ENCODE measurements at regions not wholly inside any gene's neighbourhood (a gene's known extent, or its start where the extent isn't known, plus 50 kb on each side); places are given as distances from the start of the nearest gene placed in this dataset.
"Not testable (repeated sequence)": the region's sequence is repeated elsewhere in the genome, so short reads cannot be mapped to it uniquely, and the experiment has no call there.

- DNase-seq (ENCODE audit: low read depth in 2 of 2) = not testable (repeated sequence)
Observed at GRCh38 chr16:65735615-65736014, 613.8 kb upstream of the CDH11 start.

GRCh38 chr16:65733721-65734120 is 611.9 kb upstream of the CDH11 start:
- DNase-seq (ENCODE audit: low read depth in 2 of 2) = no peak

DNA sequence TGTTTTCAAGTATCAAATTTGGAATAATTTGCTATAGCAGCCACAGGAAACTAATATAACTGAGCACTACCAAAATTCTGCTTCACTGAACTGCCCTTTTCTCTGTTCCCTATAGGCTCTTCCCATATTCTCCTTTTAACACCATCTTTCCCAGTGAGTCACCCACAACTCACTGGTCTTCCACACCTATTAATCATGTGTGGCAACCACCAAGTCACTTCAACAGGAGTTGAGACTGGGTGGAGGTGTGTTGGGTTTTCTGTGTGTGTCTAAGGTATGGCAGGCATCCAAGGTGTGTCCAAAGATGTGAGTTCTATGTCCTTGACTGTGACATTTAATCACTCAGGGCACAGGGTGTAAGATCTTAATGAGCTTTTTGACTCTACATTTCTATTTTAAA is 610.0 kb upstream of the CDH11 start:
- no peak for DNase-seq (ENCODE audit: low read depth in 2 of 2)

DNA sequence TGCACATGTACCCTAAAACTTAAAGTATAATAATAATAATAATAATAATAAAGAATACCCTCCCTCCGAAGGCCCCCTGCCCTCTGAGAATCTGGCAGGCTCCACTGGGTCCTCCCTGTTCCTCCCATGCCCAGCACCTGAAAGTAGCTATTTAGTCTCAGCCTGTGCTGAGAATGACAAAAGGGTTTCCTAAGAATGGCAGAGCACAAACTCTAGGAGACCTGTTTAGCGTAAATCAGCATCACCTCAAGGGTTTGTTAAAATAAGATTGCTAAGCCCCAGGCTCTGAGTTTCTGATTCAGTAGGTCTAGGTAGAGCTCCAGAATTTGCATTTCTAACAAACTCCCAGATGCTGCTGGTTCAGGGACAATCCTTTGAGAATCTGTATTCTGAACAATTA is 606.8 kb upstream of the CDH11 start:
- no peak for DNase-seq (ENCODE audit: low read depth in 2 of 2)

DNA sequence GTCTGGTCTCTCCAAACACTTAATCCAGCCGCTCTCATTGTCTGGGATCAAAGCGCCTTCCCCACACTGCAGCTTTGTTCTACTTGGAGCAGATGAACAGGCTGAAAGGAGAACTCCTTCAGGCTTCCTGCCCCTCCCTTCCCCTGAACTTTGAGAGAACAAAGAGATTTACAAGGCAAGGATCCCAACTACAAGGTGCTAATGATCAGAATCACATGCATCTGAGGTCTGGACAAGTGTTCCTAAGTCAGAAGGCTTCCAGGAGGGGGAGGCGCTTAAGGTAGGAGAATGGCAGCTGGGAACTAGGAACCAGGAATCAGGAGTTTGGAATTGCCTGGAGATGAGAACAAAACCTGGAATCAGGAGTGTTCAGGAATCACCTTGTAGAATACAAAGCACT is 606.3 kb upstream of the CDH11 start:
- DNase-seq (ENCODE audit: low read depth in 2 of 2) = no peak

DNA sequence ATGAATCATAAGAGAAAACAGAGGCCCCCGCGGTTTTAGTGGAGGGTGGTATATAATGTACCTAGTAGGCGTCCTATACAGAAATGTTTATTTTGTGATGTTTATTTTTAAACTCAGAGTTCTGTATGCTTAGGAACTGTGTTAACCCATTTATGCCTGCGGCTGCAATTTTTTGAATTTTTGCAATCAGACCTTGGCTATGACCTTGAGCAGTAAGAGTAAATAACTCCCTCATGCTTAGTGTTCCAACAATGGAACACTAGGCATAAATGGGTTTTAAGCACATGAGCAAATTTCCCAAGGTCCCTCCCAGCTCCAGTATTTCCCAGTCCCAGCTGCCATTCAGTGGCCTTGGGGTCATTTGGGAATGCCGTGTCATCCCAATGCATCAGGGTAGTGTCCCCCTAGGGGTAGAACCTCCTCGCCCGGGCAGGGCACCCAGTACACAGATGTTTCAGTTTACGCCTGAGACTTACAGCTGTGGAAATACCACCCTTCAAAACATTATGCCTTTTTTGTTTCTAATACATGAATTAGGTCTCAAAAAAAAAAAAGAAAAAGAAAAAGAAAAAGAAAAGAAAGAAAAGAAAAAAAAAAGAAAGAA is 605.8 kb upstream of the CDH11 start:
- DNase-seq (ENCODE audit: low read depth in 2 of 2) = no peak

- no peak for DNase-seq (ENCODE audit: low read depth in 2 of 2)
Observed at GRCh38 chr16:65725156-65725845, 603.4 kb upstream of the CDH11 start.

GRCh38 chr16:65722429-65722828 is 600.6 kb upstream of the CDH11 start:
- no peak for DNase-seq (ENCODE audit: low read depth in 2 of 2)

GRCh38 chr16:65717846-65718245 is 596.0 kb upstream of the CDH11 start:
- DNase-seq (ENCODE audit: low read depth in 2 of 2) = no peak

DNA sequence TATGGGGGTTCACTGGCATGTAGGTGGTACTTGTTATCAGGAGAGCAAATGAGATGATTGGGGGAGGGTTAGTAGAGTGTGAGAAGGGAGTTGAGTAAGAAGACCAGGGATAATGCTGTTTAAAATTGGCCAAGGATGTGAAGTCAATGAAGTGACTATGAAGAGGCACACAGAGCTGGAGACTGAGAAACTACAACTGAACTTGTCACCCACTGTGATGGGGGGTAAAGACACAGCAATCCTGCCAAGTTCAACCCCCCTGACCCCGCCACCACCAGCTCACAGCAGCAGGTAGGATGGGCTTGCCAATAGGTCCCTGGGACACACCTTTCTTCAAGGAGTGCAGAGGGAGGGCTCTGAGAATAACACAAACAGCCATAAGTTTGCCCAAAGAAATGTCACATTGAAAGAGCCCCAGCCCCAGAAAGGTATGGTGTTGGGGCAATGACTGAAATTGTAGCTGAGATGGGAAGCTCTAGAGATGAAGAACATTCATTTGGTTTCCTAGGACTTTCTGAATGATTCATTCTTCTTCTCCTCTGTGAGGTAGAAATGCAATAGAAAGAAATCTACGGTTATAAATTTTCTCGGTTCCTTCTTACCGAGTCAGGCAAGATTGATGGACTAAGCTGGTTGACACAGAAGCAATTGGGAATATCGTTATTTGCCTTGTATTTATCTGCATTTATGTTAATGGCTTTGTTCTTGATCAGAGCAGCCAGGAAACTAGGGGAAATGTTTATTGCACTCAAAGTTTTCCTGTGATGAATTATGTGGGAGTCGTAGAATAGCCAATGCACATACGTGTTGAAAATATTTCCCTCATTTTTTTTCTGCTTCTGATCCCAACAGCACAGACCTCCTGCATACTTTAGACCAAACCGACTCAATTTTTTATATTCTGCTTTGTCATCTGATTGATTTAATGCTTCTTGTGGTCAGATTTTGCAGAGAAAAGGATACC is 595.2 kb upstream of the CDH11 start:
- no peak for DNase-seq (ENCODE audit: low read depth in 2 of 2)

- no peak for DNase-seq (ENCODE audit: low read depth in 2 of 2)
Observed at GRCh38 chr16:65713181-65713808, 591.4 kb upstream of the CDH11 start.

- DNase-seq (ENCODE audit: low read depth in 2 of 2) = no peak
Observed at GRCh38 chr16:65710107-65710506, 588.2 kb upstream of the CDH11 start.

DNA sequence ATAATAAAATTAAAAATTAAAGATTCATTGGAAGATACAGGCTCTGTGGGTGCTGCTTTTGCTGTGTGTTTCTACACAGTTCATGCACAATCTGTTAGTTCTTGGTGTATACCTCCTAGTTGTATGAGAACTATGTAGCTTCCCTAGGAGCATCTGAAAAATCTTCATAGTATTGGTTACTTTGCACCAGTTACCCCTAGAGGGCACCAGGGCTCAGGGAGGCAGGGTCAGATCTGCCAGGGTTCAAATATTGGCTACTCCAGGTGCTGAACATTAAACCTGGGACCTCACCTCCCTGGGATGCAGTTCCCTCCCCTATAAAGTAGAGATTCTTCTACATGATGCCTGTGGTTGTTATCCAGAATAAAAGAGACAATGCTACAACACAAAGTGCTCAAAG is 583.0 kb upstream of the CDH11 start:
- DNase-seq (ENCODE audit: low read depth in 2 of 2) = no peak

- DNase-seq (ENCODE audit: low read depth in 2 of 2) = no peak
Observed at GRCh38 chr16:65702707-65703402, 581.0 kb upstream of the CDH11 start.

- DNase-seq (ENCODE audit: low read depth in 2 of 2) = no peak
Observed at GRCh38 chr16:65700596-65700995, 578.7 kb upstream of the CDH11 start.

- DNase-seq (ENCODE audit: low read depth in 2 of 2) = no peak
Observed at GRCh38 chr16:65698791-65699321, 577.0 kb upstream of the CDH11 start.

DNA sequence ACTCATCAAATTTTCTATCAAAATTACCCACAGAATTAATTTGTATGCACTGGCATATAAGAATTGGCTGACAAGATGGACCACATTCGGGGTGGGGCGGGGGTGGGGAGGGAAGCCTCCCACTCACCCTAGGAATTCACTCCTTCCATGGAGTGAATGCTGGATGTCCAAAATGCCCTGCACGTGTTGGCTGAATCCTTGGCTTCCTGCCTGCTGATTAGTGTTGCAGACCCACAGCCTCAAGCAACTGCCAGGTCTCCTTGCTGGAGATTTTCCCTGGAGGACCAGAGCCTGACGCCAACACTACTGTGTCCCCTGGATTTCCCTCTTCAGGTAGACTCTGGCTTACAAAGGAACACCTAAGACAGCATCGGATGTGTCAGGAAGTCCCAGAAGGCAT is 575.7 kb upstream of the CDH11 start:
- DNase-seq (ENCODE audit: low read depth in 2 of 2) = no peak

GRCh38 chr16:65697065-65697464 is 575.2 kb upstream of the CDH11 start:
- DNase-seq (ENCODE audit: low read depth in 2 of 2) = no peak

DNA sequence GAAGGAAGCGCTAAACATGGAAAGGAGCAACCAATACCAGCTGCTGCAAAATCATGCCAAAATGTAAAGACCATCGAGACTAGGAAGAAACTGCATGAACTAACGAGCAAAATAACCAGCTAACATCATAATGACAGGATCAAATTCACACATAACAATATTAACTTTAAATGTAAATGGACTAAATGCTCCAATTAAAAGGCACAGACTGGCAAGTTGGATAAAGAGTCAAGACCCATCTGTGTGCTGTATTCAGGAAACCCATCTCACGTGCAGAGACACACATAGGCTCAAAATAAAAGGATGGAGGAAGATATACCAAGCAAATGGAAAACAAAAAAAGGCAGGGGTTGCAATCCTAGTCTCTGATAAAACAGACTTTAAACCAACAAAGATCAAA is 570.0 kb upstream of the CDH11 start:
- not testable (repeated sequence) for DNase-seq (ENCODE audit: low read depth in 2 of 2)

DNA sequence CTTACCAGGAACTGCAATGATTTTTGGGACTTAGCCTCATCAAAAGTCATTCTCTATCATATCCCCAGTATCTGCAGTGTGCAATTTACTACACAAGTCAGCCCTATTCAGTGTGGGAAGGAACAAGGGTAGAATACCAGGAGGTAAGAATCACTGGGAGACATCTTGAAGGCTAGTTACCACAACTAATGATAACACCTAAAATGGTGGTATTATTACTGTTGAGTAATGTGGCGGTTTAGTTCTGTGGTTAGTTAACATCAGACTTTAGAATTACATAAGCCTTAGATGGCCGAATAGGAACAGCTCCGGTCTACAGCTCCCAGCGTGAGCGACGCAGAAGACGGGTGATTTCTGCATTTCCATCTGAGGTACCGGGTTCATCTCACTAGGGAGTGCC is 567.9 kb upstream of the CDH11 start:
- DNase-seq (ENCODE audit: low read depth in 2 of 2) = no peak

DNA sequence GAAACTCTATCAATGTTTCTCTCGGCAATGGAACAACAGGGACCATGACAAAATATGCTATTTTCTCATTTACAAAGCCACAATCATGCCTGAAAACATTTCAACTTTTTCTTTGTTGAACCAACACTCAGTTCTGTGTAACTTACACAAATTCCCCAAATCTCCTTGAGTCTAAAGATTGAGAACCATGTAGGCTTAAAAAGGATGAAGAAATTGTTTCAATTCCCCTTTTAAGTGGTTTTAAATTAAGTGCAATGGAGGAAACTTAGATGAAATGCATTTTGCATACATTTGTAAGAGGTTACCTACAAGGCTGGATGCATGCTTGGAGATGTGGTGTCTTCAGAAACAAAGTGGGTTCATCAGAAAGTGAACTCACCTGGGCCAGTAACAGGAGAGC is 566.4 kb upstream of the CDH11 start:
- DNase-seq (ENCODE audit: low read depth in 2 of 2) = no peak

All from stimulated activated CD8-positive, alpha-beta memory T cell treated with anti-CD3 and anti-CD28 coated beads, Interleukin-2, amount 100 ng/mL, for 1 hour (primary cell).